EH (cell line): ENCODE measurements at regions not wholly inside any gene's neighbourhood (a gene's known extent, or its start where the extent isn't known, plus 50 kb on each side); places are given as distances from the start of the nearest gene placed in this dataset.

Experiments used
- DNase-seq: peaks from one replicate; pipeline ENCODE4 v3.0.0-alpha.2; 2015; ENCODE audit warnings: low read depth

- no peak for DNase-seq
Observed at GRCh38 chr14:104319491-104320241, 181.3 kb downstream of the KIF26A start.

GRCh38 chr14:104320611-104321086 lies 182.3 kb downstream of the KIF26A start:
- no peak for DNase-seq

DNA sequence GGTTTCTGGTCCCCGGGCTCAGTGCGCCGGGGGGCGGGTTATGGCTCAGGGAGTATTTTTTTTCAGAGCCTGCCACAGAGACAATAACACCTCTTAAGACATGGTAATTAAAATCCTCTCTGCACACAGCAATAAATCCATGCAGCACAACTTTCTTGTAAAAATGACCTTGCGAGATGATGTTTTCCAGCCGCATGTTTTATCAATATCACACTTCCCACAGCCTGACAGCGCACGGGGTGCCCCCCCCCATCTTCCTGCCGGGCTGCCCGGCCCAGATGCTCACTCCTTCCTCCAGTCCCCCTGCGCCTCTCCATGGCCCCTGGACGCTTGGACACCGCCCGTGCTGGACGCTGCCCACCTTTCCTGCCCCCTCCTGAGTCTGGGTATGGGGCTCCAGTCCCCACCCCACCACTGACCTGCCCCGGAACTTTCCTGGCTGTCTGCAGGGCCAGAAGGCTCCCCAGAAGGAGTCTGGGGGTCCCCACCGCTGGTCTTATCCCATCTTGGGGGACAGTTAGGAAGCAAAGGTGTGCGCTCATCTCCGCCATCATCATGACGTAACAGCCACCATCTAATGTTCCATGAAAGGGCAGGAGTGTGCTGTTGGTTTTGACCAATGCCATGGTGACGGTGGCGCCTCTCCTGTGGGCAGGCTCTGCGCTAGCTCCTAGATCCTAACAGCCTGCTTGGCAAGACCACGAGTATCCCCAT lies 182.9 kb downstream of the KIF26A start:
- DNase-seq: no peak

DNA sequence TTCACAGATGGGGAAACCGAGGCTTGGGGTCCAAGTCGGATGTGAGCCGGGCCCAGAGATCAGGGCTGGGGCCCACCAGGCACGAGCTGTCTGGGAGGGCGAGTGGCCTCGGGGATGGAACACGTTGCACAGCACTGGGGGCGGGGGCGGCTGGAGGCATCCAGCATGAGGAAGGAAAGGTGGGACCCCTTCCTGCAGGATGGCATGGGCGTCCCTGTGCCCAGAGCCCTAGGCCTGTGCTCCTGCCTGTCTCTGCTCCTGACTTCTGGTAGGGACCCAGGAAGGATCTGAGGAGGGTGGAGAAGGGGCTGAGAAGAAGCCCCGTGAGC lies 183.4 kb downstream of the KIF26A start:
- no peak for DNase-seq

- no peak for DNase-seq
Observed at GRCh38 chr14:104322531-104323366, 184.4 kb downstream of the KIF26A start.

GRCh38 chr14:104323551-104324175 lies 185.3 kb downstream of the KIF26A start:
- DNase-seq: no peak

- no peak for DNase-seq
Observed at GRCh38 chr14:104326848-104327247, 188.5 kb downstream of the KIF26A start.

DNA sequence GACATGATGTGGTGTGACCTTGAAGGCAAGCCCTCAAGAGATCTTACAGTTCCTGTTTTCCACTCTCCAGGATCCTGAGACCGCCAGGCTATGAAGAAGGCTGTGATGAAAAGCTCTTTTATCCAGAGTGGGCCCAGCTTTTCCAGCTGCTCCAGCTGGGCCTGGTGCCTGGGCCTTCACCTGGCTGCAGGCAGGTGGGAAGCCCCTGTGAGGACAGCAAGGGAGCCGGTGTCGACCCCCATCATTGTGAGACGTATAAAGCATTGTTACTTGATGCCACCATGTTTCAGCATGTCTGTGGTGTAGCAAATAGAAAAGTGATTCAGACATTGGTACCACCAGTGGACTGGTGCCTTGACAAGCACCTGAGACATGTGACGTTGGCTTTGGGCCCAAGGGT lies 190.2 kb downstream of the KIF26A start:
- DNase-seq: no peak

GRCh38 chr14:104329793-104330192 lies 191.4 kb downstream of the KIF26A start:
- no peak for DNase-seq

DNA sequence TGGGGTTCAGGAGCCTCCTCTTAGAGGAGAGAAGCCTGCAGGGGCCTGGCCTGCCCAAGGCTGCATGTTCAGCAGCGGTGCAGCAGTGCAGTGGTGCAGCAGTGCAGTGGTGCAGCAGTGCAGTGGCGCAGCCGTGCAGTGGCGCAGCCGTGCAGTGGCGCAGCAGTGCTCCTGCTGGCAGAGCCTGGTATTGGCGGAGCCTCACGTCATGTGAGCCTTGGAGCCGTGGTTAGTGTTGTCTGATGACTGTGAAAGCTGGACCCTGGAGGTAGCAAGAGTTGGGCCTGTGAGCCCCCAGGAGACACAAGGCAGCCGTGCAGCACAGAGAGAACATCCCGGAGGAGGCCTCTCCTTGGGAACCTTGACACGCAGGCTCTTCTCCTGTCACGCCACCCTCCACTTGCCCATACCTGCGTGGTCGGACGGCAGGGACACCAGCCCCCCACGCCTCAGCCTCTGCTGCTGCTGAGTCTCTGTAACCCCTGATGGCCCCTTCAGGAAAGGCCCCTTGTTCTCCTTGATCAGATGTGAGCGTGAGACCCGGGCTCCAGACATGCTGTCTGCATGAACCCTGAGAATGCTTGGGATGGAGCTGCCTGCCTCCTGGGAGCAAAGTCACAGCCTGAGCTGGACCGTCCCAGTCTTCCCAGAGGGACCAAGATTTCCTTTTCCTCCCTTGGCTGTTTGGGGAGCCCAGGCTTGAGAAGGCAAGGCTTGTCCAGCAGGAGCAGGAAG lies 193.7 kb downstream of the KIF26A start:
- DNase-seq: no peak

- DNase-seq: no peak
Observed at GRCh38 chr14:104332634-104333270, 194.4 kb downstream of the KIF26A start.

DNA sequence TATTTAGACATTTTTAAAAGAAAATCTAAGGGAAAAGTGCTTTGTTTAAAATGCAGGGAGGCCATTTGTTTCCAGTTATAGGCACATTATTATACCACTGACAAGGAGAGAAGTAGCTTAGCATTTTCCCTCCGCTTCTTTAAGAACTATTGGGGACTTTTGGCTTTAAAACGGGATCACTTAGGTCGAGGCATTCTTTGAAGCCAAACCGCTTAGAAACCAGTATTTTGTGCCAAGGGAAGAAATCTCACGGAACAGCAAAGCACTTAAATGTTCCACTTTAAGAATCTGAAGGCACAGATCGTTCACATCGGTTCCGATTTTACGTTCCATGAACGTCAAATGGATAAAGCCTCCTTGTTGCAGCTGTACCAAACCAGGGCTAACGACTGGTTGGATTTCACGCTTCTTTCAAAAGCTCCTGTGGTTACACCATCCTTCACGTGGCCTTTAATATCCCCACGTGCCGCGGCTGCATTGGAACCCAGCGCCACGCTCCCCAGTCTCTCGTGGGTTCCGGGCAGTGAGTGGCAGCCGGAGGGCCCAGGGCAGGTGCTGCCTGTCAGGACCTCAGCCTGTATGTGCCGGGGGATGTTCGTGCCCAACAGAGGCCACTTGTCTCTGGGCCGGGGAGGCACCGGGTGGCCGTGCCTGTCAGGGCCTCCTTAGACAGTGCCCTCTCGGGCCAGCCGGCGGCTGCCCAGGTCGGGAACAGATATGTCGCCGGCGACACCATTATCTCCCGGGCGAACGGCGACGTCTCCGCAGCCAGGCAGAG lies 195.4 kb downstream of the KIF26A start:
- no peak for DNase-seq

GRCh38 chr14:104334424-104335161 lies 196.2 kb downstream of the KIF26A start:
- no peak for DNase-seq

GRCh38 chr14:104335176-104335575 lies 196.8 kb downstream of the KIF26A start:
- no peak for DNase-seq

GRCh38 chr14:104335611-104336010 lies 197.2 kb downstream of the KIF26A start:
- no peak for DNase-seq

GRCh38 chr14:104337351-104337750 lies 199.0 kb downstream of the KIF26A start:
- no peak for DNase-seq

GRCh38 chr14:104339361-104339760 lies 201.0 kb downstream of the KIF26A start:
- no peak for DNase-seq

DNA sequence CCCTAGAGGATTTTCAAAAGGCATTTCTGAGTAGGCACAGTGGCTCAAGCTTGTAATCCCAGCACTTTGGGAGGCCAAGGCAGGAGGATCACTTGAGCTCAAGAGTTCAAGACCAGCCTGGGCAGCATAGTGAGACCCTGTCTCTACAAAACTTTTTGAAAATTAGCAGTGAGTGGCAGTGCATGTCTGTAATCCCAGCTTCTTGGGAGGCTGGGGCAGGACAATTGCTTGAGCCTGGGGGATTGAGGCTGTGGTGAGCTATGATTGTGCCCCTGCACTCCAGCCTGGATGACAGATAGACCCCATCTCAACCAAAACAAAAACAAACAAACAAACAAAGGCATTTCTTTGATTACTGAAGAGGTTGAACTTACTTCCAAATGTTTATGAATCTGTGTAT lies 201.4 kb downstream of the KIF26A start:
- DNase-seq: no peak
